ENCODE measurements at regions not wholly inside any gene's neighbourhood (a gene's known extent, or its start where the extent isn't known, plus 50 kb on each side); places are given as distances from the start of the nearest gene placed in this dataset.

DNA sequence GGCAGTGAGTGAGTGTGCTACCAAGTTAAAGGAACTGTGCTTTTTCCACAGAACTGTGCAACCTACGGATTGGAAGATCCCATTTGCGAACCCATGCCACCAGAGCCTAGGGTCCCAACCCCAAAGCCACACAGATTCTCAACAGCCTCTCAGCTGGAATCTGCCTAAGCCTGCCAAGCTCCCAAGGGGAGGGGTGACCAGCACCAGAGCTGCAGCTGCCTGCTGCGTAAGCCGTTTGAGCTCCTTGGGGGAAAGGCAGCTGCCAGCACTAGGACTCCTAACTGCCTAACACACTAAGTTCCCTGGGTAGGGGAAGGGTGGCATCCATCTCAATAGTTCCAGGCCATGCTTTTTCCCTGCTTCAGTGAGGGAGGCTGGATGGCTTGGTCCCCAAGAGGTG, 738.1 kb upstream of the PRKX start:
- Mint-ChIP-seq H3K4me1 (peaks cover 15% of the 10 kb centered on the region), H3K27me3 (ENCODE audit: insufficient read depth) (no peaks in the 10 kb centered on the region), H3K27ac (no peak overlapping the region), H3K36me3 (ENCODE audit: low read depth) (no peaks in the 10 kb centered on the region), H3K9me3 (peaks cover 29% of the 10 kb centered on the region), H3K4me3 (no peak overlapping the region)
- Histone ChIP-seq H3K36me3 (ENCODE audit: control insufficient read depth, insufficient read depth, low read length) (no peaks in the 10 kb centered on the region), H3K4me1 (ENCODE audit: control insufficient read depth, insufficient read depth, low read length) (no peaks in the 10 kb centered on the region), H3K27me3 (ENCODE audit: control insufficient read depth, insufficient read depth, low read length, poor library complexity, severe bottlenecking) (no peaks in the 10 kb centered on the region), H3K27ac (ENCODE audit: low read depth, low read length) (no peak overlapping the region), H3K9ac (ENCODE audit: extremely low read depth, low read length, poor library complexity, severe bottlenecking) (no peak overlapping the region), H3K9me3 (ENCODE audit: control insufficient read depth, low read length) (no peaks in the 10 kb centered on the region), H3K4me3 (ENCODE audit: low read length) (no peak overlapping the region)
- 90% methylated on average over 4 of the region's 4 CpGs; no CpG with 5 or more reads in 1 of the 2 experiments for WGBS, 2 experiments (ENCODE audit: insufficient coverage in 1 of 2, insufficient read length in 1 of 2)
- TF ChIP-seq, protein P1, sequence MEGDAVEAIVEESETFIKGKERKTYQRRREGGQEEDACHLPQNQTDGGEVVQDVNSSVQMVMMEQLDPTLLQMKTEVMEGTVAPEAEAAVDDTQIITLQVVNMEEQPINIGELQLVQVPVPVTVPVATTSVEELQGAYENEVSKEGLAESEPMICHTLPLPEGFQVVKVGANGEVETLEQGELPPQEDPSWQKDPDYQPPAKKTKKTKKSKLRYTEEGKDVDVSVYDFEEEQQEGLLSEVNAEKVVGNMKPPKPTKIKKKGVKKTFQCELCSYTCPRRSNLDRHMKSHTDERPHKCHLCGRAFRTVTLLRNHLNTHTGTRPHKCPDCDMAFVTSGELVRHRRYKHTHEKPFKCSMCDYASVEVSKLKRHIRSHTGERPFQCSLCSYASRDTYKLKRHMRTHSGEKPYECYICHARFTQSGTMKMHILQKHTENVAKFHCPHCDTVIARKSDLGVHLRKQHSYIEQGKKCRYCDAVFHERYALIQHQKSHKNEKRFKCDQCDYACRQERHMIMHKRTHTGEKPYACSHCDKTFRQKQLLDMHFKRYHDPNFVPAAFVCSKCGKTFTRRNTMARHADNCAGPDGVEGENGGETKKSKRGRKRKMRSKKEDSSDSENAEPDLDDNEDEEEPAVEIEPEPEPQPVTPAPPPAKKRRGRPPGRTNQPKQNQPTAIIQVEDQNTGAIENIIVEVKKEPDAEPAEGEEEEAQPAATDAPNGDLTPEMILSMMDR (conservative IDR thresholded peaks at IDR 0.05), result no peak
- no peak for DNase-seq

DNA sequence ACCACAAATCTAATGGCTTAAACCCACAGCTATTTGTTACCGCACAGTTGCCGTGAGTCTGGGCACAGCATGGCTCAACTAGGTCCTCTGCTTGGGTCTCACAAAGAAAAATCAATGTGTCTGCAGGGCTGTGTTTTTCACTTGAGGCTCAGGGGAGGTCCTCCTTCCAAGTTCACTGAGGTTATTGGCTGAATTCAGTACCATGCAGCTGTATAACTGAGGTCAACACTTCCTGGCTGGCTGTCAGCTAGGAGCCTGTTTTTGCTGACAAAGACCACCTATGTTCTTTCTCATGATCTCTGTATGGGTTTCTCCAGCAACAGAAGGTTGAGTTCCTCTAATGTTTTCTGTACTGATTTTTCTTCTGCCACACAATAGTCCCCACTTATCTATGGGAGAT, 736.7 kb upstream of the PRKX start:
- Histone ChIP-seq H3K9ac (ENCODE audit: extremely low read depth, low read length, poor library complexity, severe bottlenecking) (no peak overlapping the region), H3K36me3 (ENCODE audit: control insufficient read depth, insufficient read depth, low read length) (no peaks in the 10 kb centered on the region), H3K4me1 (ENCODE audit: control insufficient read depth, insufficient read depth, low read length) (no peaks in the 10 kb centered on the region), H3K4me3 (ENCODE audit: low read length) (no peak overlapping the region), H3K27ac (ENCODE audit: low read depth, low read length) (no peak overlapping the region), H3K9me3 (ENCODE audit: control insufficient read depth, low read length) (no peaks in the 10 kb centered on the region), H3K27me3 (ENCODE audit: control insufficient read depth, insufficient read depth, low read length, poor library complexity, severe bottlenecking) (no peaks in the 10 kb centered on the region)
- Mint-ChIP-seq H3K27me3 (ENCODE audit: insufficient read depth) (no peaks in the 10 kb centered on the region), H3K36me3 (ENCODE audit: low read depth) (no peaks in the 10 kb centered on the region), H3K27ac (no peak overlapping the region), H3K4me3 (no peak overlapping the region), H3K9me3 (peaks cover 24% of the 10 kb centered on the region), H3K4me1 (peaks cover 15% of the 10 kb centered on the region)
- DNase-seq, result no peak
- 96% methylated on average over 2 of the region's 2 CpGs; no CpG with 5 or more reads in 1 of the 2 experiments for WGBS, 2 experiments (ENCODE audit: insufficient coverage in 1 of 2, insufficient read length in 1 of 2)
- TF ChIP-seq, protein P1 (conservative IDR thresholded peaks at IDR 0.05), result no peak

DNA sequence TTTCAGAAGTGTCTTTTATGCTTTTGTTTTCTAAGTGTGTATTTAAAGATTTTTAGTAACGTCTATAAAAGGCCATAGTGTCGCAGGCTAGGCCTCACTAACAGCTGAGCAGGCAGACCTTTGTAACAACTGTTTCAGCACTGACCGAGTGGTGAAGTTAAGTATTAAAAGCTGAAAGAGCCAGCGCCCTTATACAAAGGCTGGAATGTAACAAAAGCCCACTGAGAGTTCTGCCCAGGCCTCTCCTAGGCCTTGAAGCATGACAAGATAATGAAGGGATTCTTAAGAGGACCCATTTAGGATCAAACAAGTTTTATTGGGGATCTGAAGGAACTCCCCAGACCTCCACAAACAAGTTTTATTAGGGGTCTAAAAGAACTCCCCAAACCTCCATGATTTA, 722.5 kb upstream of the PRKX start:
- Mint-ChIP-seq H3K36me3 (ENCODE audit: low read depth) (no peaks in the 10 kb centered on the region), H3K27me3 (ENCODE audit: insufficient read depth) (no peaks in the 10 kb centered on the region), H3K4me3 (no peak overlapping the region), H3K4me1 (peaks cover 11% of the 10 kb centered on the region), H3K27ac (no peak overlapping the region), H3K9me3 (peaks cover 4% of the 10 kb centered on the region)
- Histone ChIP-seq H3K27me3 (ENCODE audit: control insufficient read depth, insufficient read depth, low read length, poor library complexity, severe bottlenecking) (no peaks in the 10 kb centered on the region), H3K4me3 (ENCODE audit: low read length) (no peak overlapping the region), H3K9ac (ENCODE audit: extremely low read depth, low read length, poor library complexity, severe bottlenecking) (no peak overlapping the region), H3K4me1 (ENCODE audit: control insufficient read depth, insufficient read depth, low read length) (no peaks in the 10 kb centered on the region), H3K9me3 (ENCODE audit: control insufficient read depth, low read length) (no peaks in the 10 kb centered on the region), H3K36me3 (ENCODE audit: control insufficient read depth, insufficient read depth, low read length) (no peaks in the 10 kb centered on the region), H3K27ac (ENCODE audit: low read depth, low read length) (no peak overlapping the region)
- TF ChIP-seq, protein P1 (conservative IDR thresholded peaks at IDR 0.05), result no peak
- DNase-seq, result no peak
- WGBS, 2 experiments (ENCODE audit: insufficient coverage in 1 of 2, insufficient read length in 1 of 2), result 81% methylated on average over 4 of the region's 4 CpGs; no CpG with 5 or more reads in 1 of the 2 experiments
